Left cardiac atrium (tissue), 4 donors: ENCODE measurements at regions not wholly inside any gene's neighbourhood (a gene's known extent, or its start where the extent isn't known, plus 50 kb on each side); places are given as distances from the start of the nearest gene placed in this dataset.

ENCODE experiments used
- ATAC-seq, 2 donors: fragments of 200-7000 bp; cut with Tn5 transposase; one replicate each; pipeline ENCODE4 v1.9.1; 2020; ENCODE audit warnings: mild to moderate bottlenecking in 2 of 2, moderate library complexity in 2 of 2
- DNase-seq: peaks from one replicate; pipeline ENCODE4 v3.0.0-alpha.2; 2020
- intact Hi-C, 2 donors: fragments of 100-400 bp; cut with DNase I; formaldehyde crosslinking; loops; one replicate each; pipeline versions ENCODE4 v1.14.1 to v1.15.1; 2022 to 2023
- donor health status: DM: no; HTN: yes; CAD: no.
- donor health status: DM: no; HTN: yes; CAD: no; lungs with severe emphysema.
- donor health status: DM: yes; HTN: yes; CAD: no.
- donor health status: Dilated cardiomyopathy.

- ATAC-seq: no peak
- intact Hi-C loops: no loop called here
- no peak for DNase-seq
These were observed 112.4 kb downstream of the ACER2 start for GRCh38 chr9:19521205-19521604.

- no peak for DNase-seq
- intact Hi-C loops: no loop called here
- no peak for ATAC-seq
These were observed 108.6 kb downstream of the ACER2 start for GRCh38 chr9:19517202-19517942.

- ATAC-seq: no peak
- intact Hi-C loops: no loop called here
These were observed 107.5 kb downstream of the ACER2 start for GRCh38 chr9:19516348-19516747.

GRCh38 chr9:19513671-19514275, 105.0 kb downstream of the ACER2 start:
- intact Hi-C loops: no loop called here
- ATAC-seq (no peak), DNase-seq (no peak)

More at GRCh38 chr9:19516348-19516747, 107.5 kb downstream of the ACER2 start:
- no peak for DNase-seq

GRCh38 chr9:19512103-19512832, 103.5 kb downstream of the ACER2 start:
- ATAC-seq (no peak), DNase-seq (no peak)
- intact Hi-C loops: no loop called here

- intact Hi-C loops: no loop called here
- ATAC-seq (no peak), DNase-seq (no peak)
These were observed 102.9 kb downstream of the ACER2 start for GRCh38 chr9:19511694-19512093.

- ATAC-seq: no peak
- no peak for DNase-seq
- intact Hi-C loops: no loop called here
These were observed 102.1 kb downstream of the ACER2 start for GRCh38 chr9:19510907-19511306.
